K562 (cell line): ENCODE measurements at regions not wholly inside any gene's neighbourhood (a gene's known extent, or its start where the extent isn't known, plus 50 kb on each side); places are given as distances from the start of the nearest gene placed in this dataset.

Source experiments
- DNMT1 ChIP-seq: fragments of 450-650 bp; IDR thresholded peaks from 2 replicates; pipeline ENCODE4 v1.6.1; 2016; ENCODE audit warnings: antibody characterized with exemption, mild to moderate bottlenecking
- PTRF ChIP-seq: fragments of 450-650 bp; IDR thresholded peaks from 2 replicates; pipeline ENCODE4 v1.6.1; 2016; ENCODE audit warnings: mild to moderate bottlenecking, missing genetic modification characterization, missing compliant biosample characterization
- SMAD4 ChIP-seq: fragments of 250-450 bp; sonication (Bioruptor Pico); conservative IDR thresholded peaks from 2 replicates; pipeline ENCODE4 v1.8.0; 2021; ENCODE audit warnings: inconsistent platforms, mild to moderate bottlenecking, moderate library complexity
- XRCC3 ChIP-seq: fragments of 450-650 bp; IDR thresholded peaks from 2 replicates; pipeline ENCODE4 v1.6.1; 2017; ENCODE audit warnings: mild to moderate bottlenecking, moderate library complexity
- XRCC4 ChIP-seq: IDR thresholded peaks from one replicate; pipeline ENCODE4 v1.6.1; 2011; ENCODE audit not compliant: insufficient read depth, insufficient read length; ENCODE audit errors: extremely low read depth
- TF ChIP-seq, protein P1 (sequence below), 2 experiments: fragments of 450-650 bp; IDR thresholded peaks; 2 replicates each; pipeline ENCODE4 v1.6.1; 2016; ENCODE audit warnings: mild to moderate bottlenecking in 2 of 2, borderline replicate concordance in 1 of 2, low read depth in 1 of 2, moderate library complexity in 1 of 2

DNA sequence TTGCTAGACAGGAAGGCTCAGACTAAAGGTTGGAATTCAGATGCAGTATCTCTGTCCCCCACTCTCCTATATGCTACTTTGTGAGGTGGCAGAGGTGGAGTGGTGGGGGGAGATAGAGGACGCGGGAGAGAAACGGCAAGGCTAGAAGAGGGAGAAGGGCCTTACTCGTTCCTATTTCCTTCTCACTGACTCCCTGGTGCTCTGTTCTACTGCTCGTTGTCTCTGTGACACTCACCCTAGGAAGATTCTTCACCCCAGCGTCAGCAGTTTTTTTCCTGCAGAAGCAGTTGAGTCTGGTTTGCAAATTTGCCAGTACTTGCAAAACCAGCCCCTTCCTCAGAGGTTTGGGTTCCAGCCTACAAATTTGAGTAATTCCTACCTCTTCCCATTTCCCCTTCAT is 801.1 kb upstream of the SLC35B3 start (continued):
- TF ChIP-seq, protein P1, sequence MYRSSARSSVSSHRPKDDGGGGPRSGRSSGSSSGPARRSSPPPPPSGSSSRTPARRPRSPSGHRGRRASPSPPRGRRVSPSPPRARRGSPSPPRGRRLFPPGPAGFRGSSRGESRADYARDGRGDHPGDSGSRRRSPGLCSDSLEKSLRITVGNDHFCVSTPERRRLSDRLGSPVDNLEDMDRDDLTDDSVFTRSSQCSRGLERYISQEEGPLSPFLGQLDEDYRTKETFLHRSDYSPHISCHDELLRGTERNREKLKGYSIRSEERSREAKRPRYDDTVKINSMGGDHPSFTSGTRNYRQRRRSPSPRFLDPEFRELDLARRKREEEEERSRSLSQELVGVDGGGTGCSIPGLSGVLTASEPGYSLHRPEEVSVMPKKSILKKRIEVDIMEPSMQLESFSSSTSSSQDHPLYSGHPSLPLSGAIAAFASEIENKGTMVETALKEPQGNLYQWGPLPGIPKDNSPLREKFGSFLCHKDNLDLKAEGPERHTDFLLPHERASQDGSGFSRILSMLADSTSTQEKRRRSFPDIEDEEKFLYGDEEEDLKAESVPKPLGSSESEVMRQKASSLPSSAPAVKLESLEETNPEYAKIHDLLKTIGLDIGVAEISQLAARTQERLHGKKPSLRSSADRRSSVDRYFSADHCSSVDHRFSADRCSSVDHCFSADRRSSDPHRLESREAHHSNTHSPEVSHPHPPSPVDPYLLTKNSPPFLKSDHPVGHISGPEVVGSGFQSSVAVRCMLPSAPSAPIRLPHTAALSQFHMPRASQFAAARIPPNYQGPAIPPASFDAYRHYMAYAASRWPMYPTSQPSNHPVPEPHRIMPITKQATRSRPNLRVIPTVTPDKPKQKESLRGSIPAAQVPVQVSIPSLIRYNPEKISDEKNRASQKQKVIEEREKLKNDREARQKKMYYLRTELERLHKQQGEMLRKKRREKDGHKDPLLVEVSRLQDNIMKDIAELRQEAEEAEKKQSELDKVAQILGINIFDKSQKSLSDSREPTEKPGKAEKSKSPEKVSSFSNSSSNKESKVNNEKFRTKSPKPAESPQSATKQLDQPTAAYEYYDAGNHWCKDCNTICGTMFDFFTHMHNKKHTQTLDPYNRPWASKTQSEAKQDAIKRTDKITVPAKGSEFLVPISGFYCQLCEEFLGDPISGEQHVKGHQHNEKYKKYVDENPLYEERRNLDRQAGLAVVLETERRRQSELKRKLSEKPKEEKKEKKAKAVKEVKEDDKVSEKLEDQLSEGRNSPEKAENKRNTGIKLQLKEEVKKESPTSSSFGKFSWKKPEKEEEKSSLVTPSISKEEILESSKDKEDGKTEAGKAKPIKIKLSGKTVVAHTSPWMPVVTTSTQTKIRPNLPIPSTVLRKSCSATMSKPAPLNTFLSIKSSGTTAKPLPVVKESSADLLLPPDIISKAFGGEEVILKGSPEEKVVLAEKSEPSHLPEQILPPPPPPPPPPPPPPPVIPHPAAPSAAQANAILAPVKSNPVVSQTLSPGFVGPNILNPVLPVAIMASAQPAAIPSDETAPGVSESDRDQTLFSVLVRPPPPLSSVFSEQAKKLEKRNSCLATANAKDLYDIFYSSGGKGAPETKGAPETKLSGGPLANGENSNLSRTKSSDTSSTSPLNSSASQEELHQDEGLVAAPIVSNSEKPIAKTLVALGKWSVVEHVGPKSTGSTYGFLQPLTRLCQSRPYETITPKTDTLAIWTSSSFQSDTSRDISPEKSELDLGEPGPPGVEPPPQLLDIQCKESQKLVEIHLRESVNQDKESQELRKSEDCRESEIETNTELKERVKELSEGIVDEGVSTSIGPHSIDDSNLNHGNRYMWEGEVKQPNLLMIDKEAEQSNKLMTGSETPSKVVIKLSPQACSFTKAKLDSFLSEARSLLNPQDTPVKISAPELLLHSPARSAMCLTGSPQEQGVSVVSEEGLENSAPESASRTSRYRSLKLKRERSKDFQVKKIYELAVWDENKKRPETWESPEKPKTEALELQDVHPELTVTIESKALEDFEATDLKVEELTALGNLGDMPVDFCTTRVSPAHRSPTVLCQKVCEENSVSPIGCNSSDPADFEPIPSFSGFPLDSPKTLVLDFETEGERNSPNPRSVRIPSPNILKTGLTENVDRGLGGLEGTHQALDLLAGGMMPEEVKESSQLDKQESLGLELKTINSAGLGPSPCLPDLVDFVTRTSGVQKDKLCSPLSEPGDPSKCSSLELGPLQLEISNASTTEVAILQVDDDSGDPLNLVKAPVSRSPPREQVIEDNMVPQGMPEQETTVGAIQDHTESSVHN (IDR thresholded peaks at IDR 0.05; ENCODE audit: borderline replicate concordance in 1 of 2, low read depth in 1 of 2) = no peak
- TF ChIP-seq XRCC3 (no peak), PTRF (tag) (no peak), SMAD4 (CRISPR knock-in tag) (no peak), DNMT1 (no peak), XRCC4 (no peak)
